Panc1 (cell line): ENCODE measurements at regions not wholly inside any gene's neighbourhood (a gene's known extent, or its start where the extent isn't known, plus 50 kb on each side); places are given as distances from the start of the nearest gene placed in this dataset.

Experiments used
- ATAC-seq: fragments of 200-7000 bp; cut with Tn5 transposase; 2 replicates; pipeline ENCODE4 v1.9.1; 2020; ENCODE audit warnings: mild to moderate bottlenecking, moderate library complexity
- BruUV-seq: library from RNA; stranded (reverse); fragments of 400-500 nt; replicated peaks from 2 replicates; lab custom pipeline; 2021; lab: Mats Ljungman, UMichigan
- CTCF ChIA-PET: fragments of 300-600 bp; sonication (Branson Sonifier 250); formaldehyde crosslinking; loops from one replicate; lab custom pipeline; 2022; ENCODE audit warnings: antibody characterized with exemption; lab: Charles Lee
- POLR2A ChIA-PET: fragments of 300-600 bp; sonication (Branson Sonifier 250); formaldehyde crosslinking; loops from one replicate; lab custom pipeline; 2022; ENCODE audit warnings: antibody characterized with exemption; lab: Charles Lee
- DNase-seq: peaks from one replicate; pipeline ENCODE4 v3.0.0-alpha.2; 2010; ENCODE audit warnings: low read depth, low spot score
- H3K27ac ChIP-seq: 2 replicates; pipeline ENCODE4 v1.5.1; 2011; ENCODE audit warnings: mild to moderate bottlenecking, low read length, inconsistent platforms
- H3K27me3 ChIP-seq: fragments of 200-500 bp; sonication (Bioruptor generic); 2 replicates; pipeline ENCODE4 v1.6.0; 2014; ENCODE audit warnings: low read length, inconsistent platforms; ENCODE audit not compliant: control insufficient read depth, insufficient read depth
- H3K36me3 ChIP-seq: fragments of 200-500 bp; sonication (Bioruptor generic); 2 replicates; pipeline ENCODE4 v1.5.1; 2014; ENCODE audit warnings: inconsistent platforms, mild to moderate bottlenecking, low read length, moderate library complexity; ENCODE audit not compliant: control insufficient read depth, insufficient read depth
- H3K4me1 ChIP-seq: 2 replicates; pipeline ENCODE4 v1.5.1; 2011; ENCODE audit warnings: inconsistent platforms, mild to moderate bottlenecking, low read length, moderate library complexity; ENCODE audit not compliant: control insufficient read depth, insufficient read depth
- H3K4me3 ChIP-seq, 2 experiments: 2 replicates each; pipeline ENCODE4 v1.5.1; 2011 to 2012; ENCODE audit warnings: low read depth in 2 of 2, low read length in 2 of 2, mild to moderate bottlenecking in 2 of 2, inconsistent platforms in 1 of 2, moderate library complexity in 1 of 2
- H3K9me3 ChIP-seq: fragments of 200-500 bp; sonication (Bioruptor generic); 2 replicates; pipeline ENCODE4 v1.5.1; 2014; ENCODE audit warnings: low read depth, mild to moderate bottlenecking, inconsistent platforms, low read length, moderate library complexity; ENCODE audit not compliant: control insufficient read depth, insufficient read depth
- CTCF ChIP-seq: fragments of 450-650 bp; IDR thresholded peaks from 2 replicates; pipeline ENCODE4 v1.5.1; 2017; ENCODE audit warnings: mild to moderate bottlenecking
- POLR2AphosphoS5 ChIP-seq: IDR thresholded peaks from 2 replicates; pipeline ENCODE4 v1.6.1; 2012; ENCODE audit warnings: mild to moderate bottlenecking, low read depth, low read length, moderate library complexity
- REST ChIP-seq, 2 experiments: IDR thresholded peaks; 2 replicates each; pipeline ENCODE4 v1.6.1; 2011 to 2012; ENCODE audit warnings: low read depth in 2 of 2, control low read depth in 1 of 2, low read length in 1 of 2, mild to moderate bottlenecking in 1 of 2, moderate library complexity in 1 of 2; ENCODE audit not compliant: insufficient read depth in 1 of 2
- SIN3A ChIP-seq: IDR thresholded peaks from 2 replicates; pipeline ENCODE4 v1.6.1; 2012; ENCODE audit warnings: low read depth, mild to moderate bottlenecking, low read length, moderate library complexity, borderline replicate concordance; ENCODE audit not compliant: insufficient read depth
- TCF7L2 ChIP-seq: IDR thresholded peaks from 2 replicates; pipeline ENCODE4 v1.6.1; 2011; ENCODE audit warnings: mild to moderate bottlenecking, low read depth, low read length, inconsistent platforms
- in situ Hi-C: cut with HindIII; loops from 2 replicates; pipeline ENCODE4 v1.10.0; 2016; ENCODE audit warnings: low sequenced_read_pairs, low pct_unique_long_range_greater_than_20kb
- intact Hi-C: fragments of 100-400 bp; cut with micrococcal nuclease; formaldehyde crosslinking; loops from one replicate; pipeline ENCODE4 v1.10.0; 2022; ENCODE audit not compliant: unreplicated experiment

GRCh38 chr1:47587891-47588582, 150.2 kb downstream of the FOXD2 start:
- CTCF ChIA-PET, result no interaction called here
- Histone ChIP-seq H3K4me1 (no peaks in the 10 kb centered on the region), H3K4me3 (no peak overlapping the region), H3K9me3 (no peaks in the 10 kb centered on the region), H3K36me3 (no peaks in the 10 kb centered on the region), H3K27ac (no peak overlapping the region), H3K27me3 (peaks cover 11% of the 10 kb centered on the region)
- no TSS peak for BruUV-seq
- TF ChIP-seq CTCF (no peak), SIN3A (no peak), POLR2AphosphoS5 (no peak), REST (IDR thresholded peaks at IDR 0.05; ENCODE audit: insufficient read depth in 1 of 2, low read depth in 2 of 2, low read length in 1 of 2) (no peak), TCF7L2 (no peak)
- ATAC-seq, result peak; percentile 19; the same call in 1 of the 2 replicates
- intact Hi-C loops (no loop called here), in situ Hi-C loops (no loop called here)
- DNase-seq, result no peak
- POLR2A ChIA-PET, result no interaction called here

- Histone ChIP-seq H3K36me3 (no peaks in the 10 kb centered on the region), H3K9me3 (no peaks in the 10 kb centered on the region), H3K27ac (no peak overlapping the region), H3K27me3 (peaks cover 6% of the 10 kb centered on the region), H3K4me1 (no peaks in the 10 kb centered on the region), H3K4me3 (no peak overlapping the region)
- ChIA-PET CTCF (no interaction called here), POLR2A (no interaction called here)
- TF ChIP-seq TCF7L2 (no peak), SIN3A (no peak)
- no peak for ATAC-seq
- no peak for DNase-seq
- intact Hi-C loops (no loop called here), in situ Hi-C loops (no loop called here)
- no TSS peak for BruUV-seq
These were observed 152.8 kb downstream of the FOXD2 start for GRCh38 chr1:47590523-47591225.

- DNase-seq (no peak), ATAC-seq (no peak)
- in situ Hi-C loops (no loop called here), intact Hi-C loops (no loop called here)
- Histone ChIP-seq H3K36me3 (no peaks in the 10 kb centered on the region), H3K4me3 (no peak overlapping the region), H3K27ac (no peak overlapping the region), H3K9me3 (no peaks in the 10 kb centered on the region), H3K4me1 (no peaks in the 10 kb centered on the region), H3K27me3 (peaks cover 3% of the 10 kb centered on the region; the same call in 1 of the 2 replicates)
- ChIA-PET CTCF (no interaction called here), POLR2A (no interaction called here)
- no peak for TF ChIP-seq TCF7L2
- TF ChIP-seq SIN3A, result no peak
- TF ChIP-seq CTCF, result no peak
- no peak for TF ChIP-seq POLR2AphosphoS5
- TF ChIP-seq REST (IDR thresholded peaks at IDR 0.05; ENCODE audit: insufficient read depth in 1 of 2, low read depth in 2 of 2, low read length in 1 of 2), result no peak
- no TSS peak for BruUV-seq
These were observed 154.0 kb downstream of the FOXD2 start for GRCh38 chr1:47591801-47592200.
